Frontal cortex (tissue), 3 donors: ENCODE measurements at regions not wholly inside any gene's neighbourhood (a gene's known extent, or its start where the extent isn't known, plus 50 kb on each side); places are given as distances from the start of the nearest gene placed in this dataset.
"Not testable (repeated sequence)": the region's sequence is repeated elsewhere in the genome, so short reads cannot be mapped to it uniquely, and the experiment has no call there.

Source experiments
- DNase-seq, 2 donors: peaks; one replicate each; pipeline ENCODE4 v3.0.0; 2012; ENCODE audit warnings: low spot score in 2 of 2
- FAIRE-seq: peaks from 2 replicates; lab custom pipeline; 2012; peaks lifted over from hg19 to GRCh38; lab: Jason Lieb, UNC
- donor health status: control.
- donor health status: control.
- donor health status: control.

DNA sequence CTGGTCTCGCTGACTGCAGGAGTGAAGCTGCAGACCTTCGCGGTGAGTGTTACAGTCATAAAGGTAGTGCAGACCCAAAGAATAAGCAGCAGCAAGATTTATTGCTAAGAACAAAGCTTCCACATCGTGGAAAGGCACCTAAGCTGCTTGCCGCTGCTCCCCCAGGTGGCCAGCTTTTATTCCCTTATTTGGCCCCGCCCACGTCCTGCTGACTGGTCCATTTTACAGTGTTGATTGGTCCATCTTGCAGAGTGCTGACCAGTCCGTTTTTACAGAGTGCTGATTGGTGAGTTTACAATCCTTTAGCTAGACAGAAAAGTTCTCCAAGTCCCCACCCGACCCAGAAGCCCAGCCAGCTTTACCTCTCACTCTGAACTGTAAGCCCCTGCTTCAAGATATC lies 227.8 kb downstream of the ABCC12 start:
- no peak for DNase-seq
- FAIRE-seq: no peak

- no peak for DNase-seq
- FAIRE-seq: no peak
Measured at GRCh38 chr16:47927330-47927729, 228.5 kb downstream of the ABCC12 start.

- no peak for FAIRE-seq
Measured at GRCh38 chr16:47925811-47926460, 229.9 kb downstream of the ABCC12 start.

GRCh38 chr16:47924950-47925349 lies 230.8 kb downstream of the ABCC12 start:
- DNase-seq: no peak
- no peak for FAIRE-seq

More at GRCh38 chr16:47925811-47926460, 229.9 kb downstream of the ABCC12 start:
- DNase-seq: no peak

DNA sequence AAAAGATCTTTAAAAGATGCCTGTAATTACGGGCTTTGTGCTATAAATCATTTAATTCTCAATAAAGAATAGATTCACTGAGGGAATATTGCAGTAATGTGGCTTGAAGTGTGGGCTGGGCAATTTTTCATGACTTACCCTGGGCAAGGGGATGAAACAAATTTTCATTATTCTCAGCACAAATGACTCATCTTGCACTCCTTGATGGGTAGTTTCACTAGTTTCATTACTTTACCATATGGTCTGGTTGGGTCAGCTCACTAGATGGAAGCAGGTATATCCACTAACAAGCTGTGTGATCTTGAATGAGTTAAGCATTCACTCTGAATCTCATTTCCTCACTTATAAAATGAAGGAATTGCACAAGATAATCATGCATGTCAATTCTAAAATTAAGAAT lies 234.3 kb downstream of the ABCC12 start:
- FAIRE-seq: no peak

DNA sequence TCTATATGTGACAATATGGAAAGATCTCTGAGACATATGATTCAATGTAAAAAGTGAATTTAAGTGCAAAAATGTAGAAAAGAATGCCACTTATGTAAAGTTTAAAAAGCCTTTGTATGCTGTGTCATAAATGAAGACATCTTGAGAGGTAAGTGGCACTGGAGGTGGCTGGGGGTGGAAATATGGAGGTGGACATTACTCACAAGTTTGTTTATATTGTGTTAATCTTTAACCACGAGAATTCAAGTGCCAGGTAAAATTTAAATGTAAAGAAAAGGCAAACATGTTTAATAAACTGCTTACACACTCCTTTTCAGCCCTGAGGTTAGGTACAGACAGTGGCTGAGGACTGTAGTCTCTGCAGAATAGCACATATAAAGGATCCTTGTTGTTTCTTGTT lies 235.1 kb downstream of the ABCC12 start:
- DNase-seq (no peak), FAIRE-seq (no peak)

More for the DNA sequence above, 234.3 kb downstream of the ABCC12 start:
- no peak for DNase-seq

- DNase-seq (no peak), FAIRE-seq (no peak)
Measured at GRCh38 chr16:47917118-47917517, 238.7 kb downstream of the ABCC12 start.

- no peak for DNase-seq
- FAIRE-seq: no peak
Measured at GRCh38 chr16:47916266-47916665, 239.5 kb downstream of the ABCC12 start.

GRCh38 chr16:47907109-47907508 lies 248.7 kb downstream of the ABCC12 start:
- no peak for FAIRE-seq
- no peak for DNase-seq

DNA sequence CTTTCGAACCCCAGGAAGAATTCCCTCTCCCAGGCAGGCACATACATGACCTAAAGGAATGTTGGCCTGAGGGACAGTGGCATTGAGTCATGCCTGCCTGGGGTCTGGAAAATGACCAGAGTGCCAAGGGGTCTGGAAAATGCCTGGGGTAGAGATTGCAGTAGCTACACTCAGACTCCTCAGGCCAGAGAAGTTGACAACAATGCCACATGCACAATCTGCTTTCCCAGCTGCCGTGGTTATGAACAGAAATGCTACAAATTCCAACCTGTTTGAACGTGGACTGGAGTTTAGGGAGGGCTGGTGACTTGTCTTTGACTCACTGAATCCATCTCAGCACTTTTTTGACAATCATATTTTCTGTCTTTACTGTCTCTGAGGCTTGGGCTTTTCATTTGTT lies 250.0 kb downstream of the ABCC12 start:
- FAIRE-seq (no peak), DNase-seq (no peak)

DNA sequence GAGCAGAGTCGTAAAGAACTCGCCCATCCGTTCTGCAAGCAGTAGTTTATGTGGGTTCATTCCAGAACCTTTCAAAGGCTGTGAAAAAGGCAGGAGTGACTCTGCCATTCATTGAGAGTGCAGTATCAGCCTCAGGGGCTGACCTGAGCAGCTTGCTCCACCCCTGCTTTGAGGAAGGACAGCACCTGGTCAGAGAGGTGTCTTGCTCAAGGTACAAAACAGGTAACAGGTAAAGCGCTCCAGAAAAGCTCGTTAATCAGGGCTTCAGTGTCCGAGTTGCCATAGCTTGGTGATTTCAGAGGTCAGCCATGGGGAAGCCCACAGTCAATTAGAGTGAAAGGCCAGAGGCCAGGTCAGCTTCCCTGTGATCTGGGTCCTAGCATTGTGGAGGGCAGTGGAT lies 251.1 kb downstream of the ABCC12 start:
- FAIRE-seq: no peak

GRCh38 chr16:47903470-47903869 lies 252.3 kb downstream of the ABCC12 start:
- no peak for DNase-seq
- FAIRE-seq: no peak

More for the DNA sequence above, 251.1 kb downstream of the ABCC12 start:
- DNase-seq: no peak

GRCh38 chr16:47897105-47897504 lies 258.7 kb downstream of the ABCC12 start:
- FAIRE-seq, DNase-seq: not testable (repeated sequence)

GRCh38 chr16:47895146-47895545 lies 260.6 kb downstream of the ABCC12 start:
- DNase-seq: no peak
- FAIRE-seq: no peak

- no peak for DNase-seq
- FAIRE-seq: no peak
Measured at GRCh38 chr16:47892999-47893398, 262.8 kb downstream of the ABCC12 start.

DNA sequence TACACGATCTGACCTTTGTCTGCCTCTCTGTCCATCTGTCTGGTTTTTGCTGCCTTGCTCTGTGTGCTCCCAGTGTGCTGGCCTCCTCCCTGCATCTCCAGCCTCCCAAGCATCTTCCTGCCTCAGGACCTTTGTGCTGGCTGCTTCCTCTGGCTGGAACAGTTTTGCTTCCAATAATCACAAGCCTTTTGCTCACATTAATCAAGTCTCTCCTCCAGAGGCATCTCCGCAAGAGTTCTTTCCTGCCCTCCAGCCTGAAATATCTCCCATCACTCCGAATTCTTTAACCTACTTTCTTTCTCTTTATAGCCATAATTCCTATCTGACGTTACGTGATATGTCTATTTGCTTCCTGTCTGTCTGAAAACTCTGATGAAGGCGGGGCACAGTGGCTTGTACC lies 267.1 kb downstream of the ABCC12 start:
- DNase-seq (no peak), FAIRE-seq (no peak)

GRCh38 chr16:47888142-47888541 lies 267.7 kb downstream of the ABCC12 start:
- FAIRE-seq: no peak
- DNase-seq: no peak

- no peak for FAIRE-seq
Measured at GRCh38 chr16:47887496-47887895, 268.3 kb downstream of the ABCC12 start.

DNA sequence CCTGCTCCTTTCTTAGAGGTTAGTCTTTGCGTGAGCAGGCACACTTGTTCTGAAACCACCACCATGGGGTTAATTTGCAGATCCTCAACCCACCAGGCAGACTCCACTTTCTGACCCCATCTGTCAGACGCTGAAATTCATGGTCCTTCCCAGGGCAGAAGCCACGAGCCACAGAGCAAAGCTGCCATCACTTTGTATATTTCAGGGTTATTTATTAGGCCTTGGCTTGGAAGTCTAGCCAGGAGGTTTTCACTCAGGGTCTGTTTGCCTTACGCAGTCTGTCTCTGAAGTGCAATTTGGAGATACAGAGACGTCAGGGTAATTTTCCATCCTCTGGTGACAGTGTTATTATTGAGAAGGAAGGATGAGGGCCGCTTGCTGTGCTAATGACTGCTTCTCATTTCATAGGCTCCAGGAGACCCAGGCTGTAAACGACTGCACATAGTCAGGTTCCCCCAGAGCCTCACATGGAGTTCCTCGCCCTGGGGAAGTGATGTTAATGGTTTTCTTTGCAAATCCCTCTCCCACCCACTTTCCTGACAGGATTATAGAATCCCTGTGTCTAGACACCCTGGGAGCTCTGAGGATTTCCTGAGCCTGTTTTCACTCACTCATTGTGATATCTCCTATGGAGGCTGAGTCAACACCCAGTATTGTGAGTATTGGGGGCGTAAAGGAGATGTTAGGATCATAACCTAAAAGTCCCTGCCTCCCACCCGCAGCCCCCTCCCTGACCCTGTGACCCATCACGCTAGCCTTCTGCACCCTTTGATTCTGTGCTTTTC lies 269.0 kb downstream of the ABCC12 start:
- DNase-seq (no peak), FAIRE-seq (no peak)

More at GRCh38 chr16:47887496-47887895, 268.3 kb downstream of the ABCC12 start:
- no peak for DNase-seq

DNA sequence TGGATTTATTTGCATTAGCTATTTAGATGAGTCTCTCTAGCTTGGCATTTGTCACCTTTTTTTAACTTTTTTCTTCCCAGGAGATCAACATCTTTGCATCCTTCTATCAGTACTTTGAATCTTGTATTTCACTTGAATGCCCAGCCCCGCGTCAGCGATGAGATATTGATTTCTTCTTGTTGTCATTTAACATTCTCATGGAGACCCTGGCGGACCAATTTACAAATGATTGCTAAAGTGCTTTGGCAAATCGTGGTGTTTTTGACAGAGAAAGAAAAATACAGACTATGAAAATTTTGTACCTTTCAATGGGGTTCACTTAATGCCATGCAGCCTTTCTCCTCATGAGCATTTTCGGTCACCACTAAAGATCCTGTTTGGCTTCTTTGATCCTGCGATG lies 269.7 kb downstream of the ABCC12 start:
- DNase-seq (no peak), FAIRE-seq (no peak)

GRCh38 chr16:47885489-47885888 lies 270.3 kb downstream of the ABCC12 start:
- FAIRE-seq (no peak), DNase-seq (no peak)
